HG02763 (cell line): ENCODE measurements at regions not wholly inside any gene's neighbourhood (a gene's known extent, or its start where the extent isn't known, plus 50 kb on each side); places are given as distances from the start of the nearest gene placed in this dataset.

Experiments used
- ATAC-seq: cut with Tn5 transposase; IDR thresholded peaks from one replicate; pipeline ENCODE4 v1.9.1; 2021; ENCODE audit warnings: mild to moderate bottlenecking, moderate library complexity; ENCODE audit not compliant: unreplicated experiment

GRCh38 chr1:208757846-208758245 lies 513.7 kb upstream of the PLXNA2 start:
- no peak for ATAC-seq

- no peak for ATAC-seq
These were observed 515.1 kb upstream of the PLXNA2 start for GRCh38 chr1:208759255-208759654.

GRCh38 chr1:208763971-208764370 lies 519.8 kb upstream of the PLXNA2 start:
- no peak for ATAC-seq

GRCh38 chr1:208766832-208767231 lies 522.6 kb upstream of the PLXNA2 start:
- ATAC-seq = no peak

DNA sequence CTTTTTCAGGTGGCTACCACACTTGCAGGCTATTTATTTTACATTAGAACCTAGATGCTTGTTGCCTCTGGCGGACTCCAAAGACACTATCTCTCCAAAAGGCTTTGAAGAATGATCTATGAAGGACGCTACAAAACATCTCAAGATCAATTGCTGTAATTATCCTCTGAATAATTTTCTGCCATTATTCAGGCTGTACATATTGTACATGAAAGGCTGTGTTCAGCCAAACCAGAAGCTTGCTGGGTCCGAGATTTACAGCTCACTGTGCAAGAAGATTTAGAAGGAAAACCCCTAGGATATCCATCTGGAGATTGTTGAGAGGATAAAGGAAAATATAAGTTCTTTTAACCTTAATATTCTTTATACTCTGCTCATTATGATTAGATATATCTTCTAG lies 523.6 kb upstream of the PLXNA2 start:
- ATAC-seq = no peak

DNA sequence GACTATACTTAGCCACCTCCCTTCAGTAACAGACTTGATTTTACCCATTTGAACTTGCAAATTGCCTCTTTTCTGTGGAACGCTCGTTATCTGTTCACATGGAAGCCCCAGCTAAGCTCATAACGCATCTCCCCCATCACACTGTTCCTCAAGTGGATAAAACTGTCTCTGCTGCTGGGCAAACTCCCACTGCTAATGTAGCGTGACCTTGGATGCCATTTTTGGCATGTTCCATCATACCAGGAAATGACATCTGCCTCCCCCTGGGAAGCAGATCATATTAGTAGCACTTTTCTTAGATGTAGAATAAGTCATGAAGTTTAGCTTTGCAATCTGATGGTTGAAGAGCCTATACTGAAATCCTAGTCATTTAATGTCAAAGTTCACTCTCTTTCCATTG lies 528.7 kb upstream of the PLXNA2 start:
- ATAC-seq = no peak

DNA sequence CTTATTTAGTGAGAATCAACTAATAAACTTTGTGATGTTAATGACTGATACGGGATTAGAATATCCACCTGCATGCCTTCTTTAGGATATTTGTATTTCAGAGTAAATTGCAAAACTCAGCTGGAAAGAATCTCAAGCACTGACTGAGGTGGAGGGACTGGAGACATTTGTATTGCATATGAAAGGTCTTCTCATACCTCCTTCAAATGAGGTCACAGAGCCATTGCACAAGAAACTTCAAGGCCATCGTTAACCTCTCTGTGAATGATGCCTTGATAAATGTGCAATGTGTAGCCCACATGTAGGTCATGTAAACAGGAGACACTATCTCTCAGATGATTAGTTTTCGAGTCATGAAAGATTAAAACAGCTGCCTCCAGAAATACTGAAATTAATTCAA lies 531.7 kb upstream of the PLXNA2 start:
- ATAC-seq = no peak

DNA sequence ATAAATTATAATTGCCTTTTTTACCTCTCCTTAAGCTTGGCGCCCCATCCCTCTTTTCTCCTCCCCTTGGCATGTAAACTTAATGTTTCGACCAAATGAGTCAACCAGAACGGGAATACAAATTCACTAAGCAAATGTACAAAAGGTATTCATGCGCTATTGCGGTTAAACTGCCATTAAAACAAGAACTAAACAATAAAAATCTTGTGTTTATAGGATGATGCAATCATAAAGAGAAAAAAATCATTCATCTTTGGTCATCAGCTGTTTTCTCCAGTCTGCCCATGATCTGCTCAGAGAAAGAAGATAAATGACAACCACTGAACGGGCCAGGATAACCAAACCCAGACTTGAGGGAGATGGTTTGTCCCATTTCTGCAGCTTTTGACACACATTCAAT lies 534.2 kb upstream of the PLXNA2 start:
- ATAC-seq = no peak

DNA sequence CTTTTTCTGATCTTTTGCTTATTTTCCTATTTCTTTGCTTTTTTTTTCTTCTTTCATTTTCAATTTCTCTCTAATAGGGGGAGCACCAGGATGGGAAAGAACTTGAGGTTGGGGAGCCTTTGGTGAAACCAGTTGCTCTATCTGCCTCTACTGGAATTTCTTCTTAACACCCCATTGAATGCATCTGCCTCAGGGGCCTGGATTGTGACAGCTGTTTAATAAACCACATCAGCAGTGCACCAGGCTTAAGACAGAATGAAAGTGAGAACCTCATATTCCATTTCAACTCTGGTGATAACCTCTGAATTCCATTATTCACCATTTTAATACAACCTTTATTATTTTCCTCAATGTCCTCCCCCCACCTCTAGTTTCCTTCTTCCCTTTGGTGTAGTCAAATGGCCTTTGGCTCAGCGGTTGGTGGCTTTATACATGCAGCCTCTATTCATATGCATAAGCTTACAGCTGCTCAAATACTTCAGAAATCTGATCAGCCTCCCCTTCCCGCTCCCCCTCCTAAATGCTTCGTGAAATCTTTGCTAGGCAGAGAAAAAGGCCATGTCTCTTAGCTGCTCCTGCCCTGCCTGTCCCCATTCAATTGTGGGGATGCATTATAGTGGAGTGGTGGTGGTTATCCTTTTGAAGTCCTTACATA lies 537.3 kb upstream of the PLXNA2 start:
- no peak for ATAC-seq

- no peak for ATAC-seq
These were observed 538.0 kb upstream of the PLXNA2 start for GRCh38 chr1:208782186-208782585.

- ATAC-seq = no peak
These were observed 541.4 kb upstream of the PLXNA2 start for GRCh38 chr1:208785629-208786028.

- ATAC-seq = no peak
These were observed 543.0 kb upstream of the PLXNA2 start for GRCh38 chr1:208787219-208787618.

- no peak for ATAC-seq
These were observed 543.9 kb upstream of the PLXNA2 start for GRCh38 chr1:208788013-208788540.

- no peak for ATAC-seq
These were observed 547.3 kb upstream of the PLXNA2 start for GRCh38 chr1:208791456-208791855.

DNA sequence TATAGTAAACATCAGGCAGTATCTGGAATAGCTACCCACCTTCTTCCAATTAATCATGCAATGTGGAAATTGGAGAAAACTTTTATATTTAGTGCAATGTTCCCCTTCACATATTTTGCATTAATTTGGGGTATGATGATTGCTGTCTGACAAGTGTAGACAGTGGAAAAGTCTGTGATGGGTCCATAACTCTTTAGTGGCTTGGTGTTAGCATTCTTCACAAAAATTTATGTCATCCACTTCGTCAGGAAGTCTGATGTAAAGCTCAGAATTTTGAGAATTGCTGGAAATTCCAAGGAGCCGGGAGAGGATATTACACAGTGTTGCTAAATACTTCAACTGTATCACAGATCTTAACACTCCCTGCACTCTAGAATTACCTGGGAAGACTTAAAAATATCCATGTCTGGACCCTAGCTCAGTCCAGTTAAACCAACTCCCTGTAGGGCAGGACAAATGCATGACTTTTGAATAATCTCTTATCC lies 549.7 kb upstream of the PLXNA2 start:
- no peak for ATAC-seq

DNA sequence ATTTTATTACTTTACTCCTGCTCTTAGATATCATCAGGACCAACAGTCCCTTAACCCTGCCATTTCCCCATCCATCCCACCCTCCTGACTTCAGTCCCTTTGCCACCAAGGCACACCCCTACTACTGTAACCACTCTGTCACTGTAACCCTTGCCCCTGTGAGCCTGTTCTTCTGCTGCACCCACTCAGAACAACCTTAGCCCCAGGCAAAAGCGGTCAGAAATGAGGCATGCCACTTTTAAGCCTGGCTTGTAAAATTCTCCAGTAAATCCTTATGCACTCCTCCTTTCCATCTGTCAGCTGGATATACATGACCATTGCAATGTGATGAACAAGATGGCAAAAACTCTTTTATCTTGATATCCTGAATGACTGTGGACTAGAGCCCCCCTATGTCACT lies 555.0 kb upstream of the PLXNA2 start:
- ATAC-seq = no peak

DNA sequence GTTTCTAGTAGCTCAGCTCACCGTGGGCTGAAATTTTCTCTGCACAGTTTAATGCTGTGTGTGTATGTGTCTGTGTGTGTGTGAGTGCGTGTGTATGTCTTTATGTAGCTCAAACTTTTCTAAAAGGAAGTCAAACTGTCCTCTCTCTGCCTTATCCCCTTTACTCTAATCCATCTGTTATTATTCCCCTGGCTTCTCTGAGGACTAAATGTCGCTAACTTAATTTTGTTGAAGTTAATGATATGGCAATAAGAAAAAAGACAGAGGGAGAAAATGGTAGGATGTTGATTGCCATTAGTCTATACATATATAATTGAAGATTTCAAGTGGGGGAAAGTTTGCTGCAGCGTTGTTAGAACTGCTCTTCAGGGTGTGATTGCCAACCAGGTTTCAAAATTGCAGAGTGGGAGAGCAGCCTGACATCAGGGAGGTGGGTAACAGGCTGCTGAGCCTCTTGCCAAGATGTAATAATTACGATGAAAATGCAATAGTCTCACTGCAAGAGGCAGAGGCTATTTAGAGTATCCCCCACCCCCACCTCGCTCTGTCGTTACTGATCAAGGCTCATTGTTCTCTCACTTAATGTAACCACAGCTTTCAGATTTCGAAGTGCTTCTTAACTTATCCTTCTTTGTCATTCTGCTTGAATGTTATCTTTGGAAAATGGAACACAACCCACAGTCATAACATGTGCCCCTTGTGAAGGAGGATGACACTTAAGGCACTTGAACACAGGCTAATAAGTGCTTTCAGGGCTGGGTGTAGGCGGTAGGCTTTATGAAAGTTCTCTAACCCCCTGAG lies 559.0 kb upstream of the PLXNA2 start:
- ATAC-seq = no peak

DNA sequence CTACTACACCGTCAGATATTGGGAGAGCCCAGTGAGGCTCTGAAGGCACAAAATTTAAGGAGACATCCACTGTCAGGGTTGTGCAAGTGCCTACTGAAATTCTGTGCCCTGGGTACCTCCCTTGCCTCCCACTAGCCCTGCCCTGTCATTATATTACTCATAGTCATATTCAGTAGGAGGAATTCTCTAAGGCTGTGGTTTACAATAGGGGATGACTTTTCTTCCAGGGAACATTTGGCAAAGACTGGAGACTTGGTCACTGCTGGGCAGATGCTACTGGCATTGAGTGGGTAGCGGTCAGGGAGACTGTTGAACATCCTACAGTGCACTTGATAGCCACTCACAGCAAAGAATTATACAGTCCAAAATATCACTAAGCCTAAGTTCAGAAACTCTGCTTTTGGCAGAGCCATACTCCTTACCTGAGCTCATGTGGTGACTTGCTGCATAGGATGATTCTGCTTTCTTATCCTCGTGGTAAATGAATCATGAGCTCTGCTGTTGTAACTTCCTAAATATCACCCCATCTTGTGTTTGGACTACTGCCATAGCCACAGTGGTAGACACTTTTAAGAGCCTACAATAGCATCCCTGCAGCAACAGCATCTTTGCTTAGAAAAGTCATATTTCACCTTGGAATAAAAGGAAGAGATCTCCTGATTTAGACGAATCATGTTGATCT lies 563.4 kb upstream of the PLXNA2 start:
- no peak for ATAC-seq

DNA sequence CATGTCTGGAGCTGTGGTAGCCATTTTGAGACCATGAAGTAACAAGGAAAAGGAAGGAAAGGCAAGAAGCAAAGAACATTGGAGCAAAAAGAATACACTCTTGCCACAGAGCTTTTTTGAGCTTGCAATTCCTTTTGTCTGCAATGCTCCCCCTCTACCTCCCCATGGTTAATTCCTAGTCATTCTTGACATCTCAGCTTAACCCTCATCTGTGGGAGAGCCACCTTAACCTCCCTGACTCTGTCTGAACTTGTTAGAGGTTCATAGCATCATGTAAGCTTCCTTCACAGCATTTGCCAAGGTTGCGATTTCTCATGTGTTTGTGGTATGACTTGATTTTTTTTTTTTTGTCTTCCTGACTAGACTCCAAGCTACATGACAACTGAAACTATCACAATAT lies 564.1 kb upstream of the PLXNA2 start:
- no peak for ATAC-seq

DNA sequence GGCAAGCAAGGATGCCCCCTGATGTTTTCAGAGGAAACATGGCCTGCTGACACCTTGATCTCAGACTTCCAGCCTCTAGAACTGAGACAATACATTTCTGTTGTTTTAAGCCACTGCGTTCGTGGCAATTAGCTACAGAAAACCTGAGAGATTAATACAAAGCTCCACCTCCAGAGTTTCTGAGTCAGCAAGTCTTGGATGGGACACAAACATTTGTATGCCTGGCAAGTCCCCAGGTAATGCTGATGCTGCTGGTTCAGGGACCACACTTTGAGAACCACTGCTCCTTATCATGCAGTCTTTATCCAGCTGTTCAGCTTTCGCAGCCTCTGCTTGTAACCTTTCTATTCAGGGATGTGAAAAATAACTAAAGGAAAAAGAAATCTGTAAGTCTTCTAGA lies 565.7 kb upstream of the PLXNA2 start:
- no peak for ATAC-seq

DNA sequence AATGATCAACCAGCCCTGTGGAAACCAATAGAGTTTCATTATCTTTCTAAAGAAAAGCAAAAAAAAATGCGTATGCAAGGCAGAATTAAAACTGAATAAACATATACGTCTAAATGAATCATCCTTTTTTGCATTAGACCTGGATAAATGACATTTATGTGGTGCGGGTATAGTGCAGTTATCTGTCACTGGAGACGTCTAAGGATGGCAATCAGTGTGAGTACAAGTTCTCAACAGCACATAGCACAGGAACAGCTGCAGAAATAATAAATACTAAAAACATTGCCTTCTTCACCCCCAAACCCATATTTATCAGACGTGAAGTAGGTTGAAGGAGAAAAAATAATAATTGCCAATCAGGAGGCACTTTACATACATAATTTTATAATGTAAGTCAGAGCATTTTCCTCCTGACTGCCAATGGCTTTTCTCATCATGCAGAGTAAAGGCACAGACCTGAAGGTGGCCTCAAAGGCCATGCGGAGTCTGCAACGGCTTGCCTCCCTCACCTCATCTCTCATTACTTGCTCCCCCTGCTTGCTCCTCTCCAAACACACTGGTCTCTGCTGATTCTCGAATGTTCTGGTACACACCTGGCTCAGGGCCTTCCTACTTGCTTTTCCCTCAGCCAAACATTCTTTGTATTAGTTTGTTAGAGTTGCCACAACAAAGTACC lies 574.7 kb upstream of the PLXNA2 start:
- no peak for ATAC-seq
